HCT116 (cell line): ENCODE measurements at regions not wholly inside any gene's neighbourhood (a gene's known extent, or its start where the extent isn't known, plus 50 kb on each side); places are given as distances from the start of the nearest gene placed in this dataset.

Experiments
- ATAC-seq: fragments of 200-7000 bp; cut with Tn5 transposase; 2 replicates; pipeline ENCODE4 v1.9.1; 2020; ENCODE audit warnings: mild to moderate bottlenecking, moderate library complexity
- BruUV-seq: library from RNA; stranded (reverse); fragments of 400-500 nt; replicated peaks from 2 replicates; lab custom pipeline; 2021; lab: Mats Ljungman, UMichigan
- CTCF ChIA-PET: fragments of 300-600 bp; sonication (Branson Sonifier 250); formaldehyde crosslinking; loops from one replicate; lab custom pipeline; 2021; ENCODE audit warnings: antibody characterized with exemption; lab: Charles Lee
- POLR2A ChIA-PET: fragments of 300-600, 350-600 bp; sonication (Branson Sonifier 250); formaldehyde crosslinking; loops from one replicate; lab custom pipeline; 2021; ENCODE audit warnings: antibody characterized with exemption; lab: Charles Lee
- RAD21 ChIA-PET, 2 experiments: fragments of 300-600 bp; sonication (Branson Sonifier 250); formaldehyde crosslinking; loops; one replicate each; lab custom pipeline; 2023; ENCODE audit warnings: low total read pairs in 2 of 2; ENCODE audit not compliant: uncharacterized antibody in 2 of 2, unreplicated experiment in 2 of 2, low non-redundant PET in 1 of 2; lab: Charles Lee
- DNase-seq: peaks from one replicate; pipeline ENCODE4 v3.0.0-alpha.2; 2010; ENCODE audit warnings: low read depth, low spot score
- H2AFZ ChIP-seq: fragments of 200-600 bp; shearing (Covaris generic), sonication (generic); 2 replicates; pipeline ENCODE4 v1.6.1; 2017; ENCODE audit warnings: low read depth, mixed run types, mixed read lengths, antibody characterized with exemption, low read length; ENCODE audit not compliant: poor library complexity, severe bottlenecking
- H3K27ac ChIP-seq: 2 replicates; pipeline ENCODE4 v1.5.1; 2012; ENCODE audit warnings: low read depth, low read length
- H3K27me3 ChIP-seq: fragments of 200-600 bp; sonication (generic); 2 replicates; pipeline ENCODE4 v1.6.1; 2016; ENCODE audit warnings: mixed run types, low read length, mixed read lengths; ENCODE audit not compliant: insufficient read depth
- H3K36me3 ChIP-seq, 2 experiments: fragments of 200-500 bp in 1 of 2; fragments of 200-600 bp in 1 of 2; sonication (Bioruptor generic) in 1 of 2; sonication (generic) in 1 of 2; 2 replicates each; pipeline versions ENCODE4 v1.5.1 to v1.6.1; 2014 to 2016; ENCODE audit warnings: low read length in 2 of 2, inconsistent platforms in 1 of 2, mixed read lengths in 1 of 2, mixed run types in 1 of 2; ENCODE audit not compliant: insufficient read depth in 2 of 2, control insufficient read depth in 1 of 2
- H3K4me1 ChIP-seq, 2 experiments: fragments of 200-600 bp in 1 of 2; sonication (generic) in 1 of 2; 2 replicates each; pipeline versions ENCODE4 v1.5.1 to v1.6.1; 2012 to 2017; ENCODE audit warnings: low read length in 2 of 2, inconsistent platforms in 1 of 2, mild to moderate bottlenecking in 1 of 2, mixed read lengths in 1 of 2, mixed run types in 1 of 2, moderate library complexity in 1 of 2; ENCODE audit not compliant: insufficient read depth in 2 of 2, control insufficient read depth in 1 of 2
- H3K4me2 ChIP-seq: fragments of 200-600 bp; sonication (generic); 2 replicates; pipeline ENCODE4 v1.6.1; 2017; ENCODE audit warnings: mixed run types, low read length, mixed read lengths
- H3K4me3 ChIP-seq, 2 experiments: fragments of 200-600 bp in 1 of 2; sonication (generic) in 1 of 2; replicated peaks in 1 of 2; 2 replicates each; pipeline ENCODE4 v1.5.1; 2011 to 2016; ENCODE audit warnings: low read length in 2 of 2, control low read depth in 1 of 2, low read depth in 1 of 2, mild to moderate bottlenecking in 1 of 2, mixed read lengths in 1 of 2, mixed run types in 1 of 2
- H3K79me2 ChIP-seq: fragments of 200-600 bp; sonication (generic); 2 replicates; pipeline ENCODE4 v1.6.1; 2017; ENCODE audit warnings: mild to moderate bottlenecking, mixed run types, low read length, moderate library complexity, mixed read lengths; ENCODE audit not compliant: insufficient read depth
- H3K9ac ChIP-seq: fragments of 200-600 bp; sonication (generic); 2 replicates; pipeline ENCODE4 v1.6.1; 2016; ENCODE audit warnings: low read length, mixed read lengths
- H3K9me2 ChIP-seq: fragments of 200-600 bp; sonication (generic), shearing (Covaris generic); 2 replicates; pipeline ENCODE4 v1.6.1; 2017; ENCODE audit warnings: mixed run types, mild to moderate bottlenecking, moderate library complexity; ENCODE audit not compliant: insufficient read depth
- H3K9me3 ChIP-seq, 2 experiments: fragments of 200-500 bp in 1 of 2; fragments of 200-600 bp in 1 of 2; sonication (Bioruptor generic) in 1 of 2; sonication (generic) in 1 of 2; 2 replicates each; pipeline ENCODE4 v1.6.1; 2014 to 2017; ENCODE audit warnings: low read length in 2 of 2, mixed read lengths in 2 of 2, inconsistent platforms in 1 of 2, low read depth in 1 of 2, mild to moderate bottlenecking in 1 of 2, mixed run types in 1 of 2, moderate library complexity in 1 of 2; ENCODE audit not compliant: control insufficient read depth in 1 of 2, insufficient read depth in 1 of 2
- H4K20me1 ChIP-seq: fragments of 200-600 bp; sonication (generic), shearing (Covaris generic); 2 replicates; pipeline ENCODE4 v1.6.1; 2017; ENCODE audit warnings: mixed run types, mild to moderate bottlenecking, moderate library complexity; ENCODE audit not compliant: insufficient read depth
- CEBPB ChIP-seq: IDR thresholded peaks from 2 replicates; pipeline ENCODE4 v1.6.1; 2012; ENCODE audit warnings: low read depth
- EGR1 ChIP-seq: IDR thresholded peaks from 2 replicates; pipeline ENCODE4 v1.6.1; 2012; ENCODE audit warnings: low read depth
- ELF1 ChIP-seq: IDR thresholded peaks from 2 replicates; pipeline ENCODE4 v1.6.1; 2012; ENCODE audit warnings: low read depth, borderline replicate concordance
- EZH2 ChIP-seq: fragments of 200-600 bp; sonication (generic); IDR thresholded peaks from 2 replicates; pipeline ENCODE4 v1.6.1; 2017; ENCODE audit warnings: antibody characterized with exemption, mixed run types
- EZH2phosphoT487 ChIP-seq: fragments of 200-600 bp; IDR thresholded peaks from 2 replicates; pipeline ENCODE4 v1.6.1; 2018; ENCODE audit warnings: antibody characterized with exemption, borderline replicate concordance
- POLR2A ChIP-seq: IDR thresholded peaks from 2 replicates; pipeline ENCODE4 v1.7.0; 2011; ENCODE audit warnings: borderline replicate concordance; ENCODE audit not compliant: insufficient read depth, insufficient read length; ENCODE audit errors: extremely low read depth
- POLR2AphosphoS5 ChIP-seq: IDR thresholded peaks from 2 replicates; pipeline ENCODE4 v1.6.1; 2011; ENCODE audit warnings: mild to moderate bottlenecking, low read depth, low read length, moderate library complexity
- RAD21 ChIP-seq: IDR thresholded peaks from 2 replicates; pipeline ENCODE4 v1.6.1; 2012; ENCODE audit warnings: low read depth, mild to moderate bottlenecking
- SIN3A ChIP-seq: IDR thresholded peaks from 2 replicates; pipeline ENCODE4 v1.6.1; 2012; ENCODE audit warnings: low read depth
- SRF ChIP-seq: IDR thresholded peaks from 2 replicates; pipeline ENCODE4 v1.6.1; 2012; ENCODE audit warnings: low read depth
- YY1 ChIP-seq: IDR thresholded peaks from 2 replicates; pipeline ENCODE4 v1.6.1; 2011; ENCODE audit warnings: low read length, low read depth, moderate library complexity, mild to moderate bottlenecking; ENCODE audit not compliant: insufficient replicate concordance; ENCODE audit errors: extremely low read depth
- intact Hi-C: fragments of 100-400 bp; cut with micrococcal nuclease; formaldehyde crosslinking; loops from 2 replicates; pipeline ENCODE4 v1.10.0; 2022
- TF ChIP-seq, protein P1 (sequence below): IDR thresholded peaks from 2 replicates; pipeline ENCODE4 v1.6.1; 2011; ENCODE audit warnings: mild to moderate bottlenecking, low read length, moderate library complexity; ENCODE audit not compliant: insufficient replicate concordance; ENCODE audit errors: extremely low read depth
- TF ChIP-seq, protein P2 (sequence below): IDR thresholded peaks from 2 replicates; pipeline ENCODE4 v1.6.1; 2012
- TF ChIP-seq, protein P3 (sequence below), 3 experiments: fragments of 200-600 bp in 1 of 3; sonication (generic) in 1 of 3; IDR thresholded peaks in 2 of 3; conservative IDR thresholded peaks in 1 of 3; 2 replicates each; pipeline ENCODE4 v1.5.1; 2012 to 2017; ENCODE audit warnings: low read depth in 2 of 3, low read length in 2 of 3, antibody characterized with exemption in 1 of 3, borderline replicate concordance in 1 of 3, control low read depth in 1 of 3, mild to moderate bottlenecking in 1 of 3, mixed read lengths in 1 of 3, mixed run types in 1 of 3, moderate library complexity in 1 of 3; ENCODE audit not compliant: insufficient read depth in 1 of 3

DNA sequence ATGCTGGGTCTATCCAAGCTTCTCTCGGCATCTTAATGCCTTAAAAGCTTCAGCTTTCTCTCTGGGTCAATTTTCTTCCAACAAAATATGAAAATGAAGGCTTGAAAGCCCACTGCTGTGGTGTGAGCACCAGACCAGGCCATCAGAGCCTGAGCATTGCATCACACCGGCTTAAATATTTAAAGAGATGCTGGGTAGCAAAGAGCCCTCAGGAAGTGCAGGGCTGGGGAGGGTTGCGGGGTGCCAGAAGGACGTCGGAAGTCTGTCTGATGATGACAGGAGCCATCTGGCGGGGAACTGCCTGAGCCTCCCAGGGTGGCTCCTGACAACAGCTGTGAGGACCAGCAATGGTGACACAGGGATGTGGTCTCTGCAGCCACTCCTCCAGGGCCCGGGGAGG lies 185.5 kb downstream of the OLFM1 start:
- Histone ChIP-seq H4K20me1 (no peaks in the 10 kb centered on the region), H2AFZ (no peak overlapping the region), H3K79me2 (no peaks in the 10 kb centered on the region), H3K27me3 (peaks cover 19% of the 10 kb centered on the region; the same call in 1 of the 2 replicates), H3K9me2 (no peaks in the 10 kb centered on the region), H3K27ac (no peak overlapping the region), H3K4me2 (no peak overlapping the region), H3K4me1 (peaks cover 5 to 7% of the 10 kb centered on the region in 2 experiments; a peak in 3 of 4 replicates), H3K4me3 (no peak overlapping the region), H3K9ac (no peak overlapping the region), H3K9me3 (no peaks in the 10 kb centered on the region), H3K36me3 (no peaks in the 10 kb centered on the region)
- no peak for DNase-seq
- RAD21 ChIA-PET = no interaction called here
- no peak for TF ChIP-seq POLR2AphosphoS5
- TF ChIP-seq EZH2phosphoT487 = no peak
- no peak for TF ChIP-seq RAD21
- no peak for TF ChIP-seq CEBPB
- TF ChIP-seq, protein P1, sequence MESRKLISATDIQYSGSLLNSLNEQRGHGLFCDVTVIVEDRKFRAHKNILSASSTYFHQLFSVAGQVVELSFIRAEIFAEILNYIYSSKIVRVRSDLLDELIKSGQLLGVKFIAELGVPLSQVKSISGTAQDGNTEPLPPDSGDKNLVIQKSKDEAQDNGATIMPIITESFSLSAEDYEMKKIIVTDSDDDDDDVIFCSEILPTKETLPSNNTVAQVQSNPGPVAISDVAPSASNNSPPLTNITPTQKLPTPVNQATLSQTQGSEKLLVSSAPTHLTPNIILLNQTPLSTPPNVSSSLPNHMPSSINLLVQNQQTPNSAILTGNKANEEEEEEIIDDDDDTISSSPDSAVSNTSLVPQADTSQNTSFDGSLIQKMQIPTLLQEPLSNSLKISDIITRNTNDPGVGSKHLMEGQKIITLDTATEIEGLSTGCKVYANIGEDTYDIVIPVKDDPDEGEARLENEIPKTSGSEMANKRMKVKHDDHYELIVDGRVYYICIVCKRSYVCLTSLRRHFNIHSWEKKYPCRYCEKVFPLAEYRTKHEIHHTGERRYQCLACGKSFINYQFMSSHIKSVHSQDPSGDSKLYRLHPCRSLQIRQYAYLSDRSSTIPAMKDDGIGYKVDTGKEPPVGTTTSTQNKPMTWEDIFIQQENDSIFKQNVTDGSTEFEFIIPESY = no peak
- TF ChIP-seq EGR1 = no peak
- TF ChIP-seq ELF1 = no peak
- no peak for TF ChIP-seq YY1
- TF ChIP-seq, protein P2, sequence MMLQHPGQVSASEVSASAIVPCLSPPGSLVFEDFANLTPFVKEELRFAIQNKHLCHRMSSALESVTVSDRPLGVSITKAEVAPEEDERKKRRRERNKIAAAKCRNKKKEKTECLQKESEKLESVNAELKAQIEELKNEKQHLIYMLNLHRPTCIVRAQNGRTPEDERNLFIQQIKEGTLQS = no peak
- TF ChIP-seq, protein P3, sequence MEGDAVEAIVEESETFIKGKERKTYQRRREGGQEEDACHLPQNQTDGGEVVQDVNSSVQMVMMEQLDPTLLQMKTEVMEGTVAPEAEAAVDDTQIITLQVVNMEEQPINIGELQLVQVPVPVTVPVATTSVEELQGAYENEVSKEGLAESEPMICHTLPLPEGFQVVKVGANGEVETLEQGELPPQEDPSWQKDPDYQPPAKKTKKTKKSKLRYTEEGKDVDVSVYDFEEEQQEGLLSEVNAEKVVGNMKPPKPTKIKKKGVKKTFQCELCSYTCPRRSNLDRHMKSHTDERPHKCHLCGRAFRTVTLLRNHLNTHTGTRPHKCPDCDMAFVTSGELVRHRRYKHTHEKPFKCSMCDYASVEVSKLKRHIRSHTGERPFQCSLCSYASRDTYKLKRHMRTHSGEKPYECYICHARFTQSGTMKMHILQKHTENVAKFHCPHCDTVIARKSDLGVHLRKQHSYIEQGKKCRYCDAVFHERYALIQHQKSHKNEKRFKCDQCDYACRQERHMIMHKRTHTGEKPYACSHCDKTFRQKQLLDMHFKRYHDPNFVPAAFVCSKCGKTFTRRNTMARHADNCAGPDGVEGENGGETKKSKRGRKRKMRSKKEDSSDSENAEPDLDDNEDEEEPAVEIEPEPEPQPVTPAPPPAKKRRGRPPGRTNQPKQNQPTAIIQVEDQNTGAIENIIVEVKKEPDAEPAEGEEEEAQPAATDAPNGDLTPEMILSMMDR (IDR thresholded peaks at IDR 0.05 in 2 of 3, conservative IDR thresholded peaks at IDR 0.05 in 1 of 3; ENCODE audit: borderline replicate concordance in 1 of 3, insufficient read depth in 1 of 3, low read depth in 2 of 3, low read length in 2 of 3) = no peak
- no peak for TF ChIP-seq EZH2
- TF ChIP-seq SIN3A = no peak
- TF ChIP-seq POLR2A = no peak
- no peak for TF ChIP-seq SRF
- ATAC-seq = no peak
- POLR2A ChIA-PET = no interaction called here
- intact Hi-C loops = loop anchor here (10.0 kb wide), 1 partner anchor 58 kb away; no protein-coding TSS in a partner anchor
- no TSS peak for BruUV-seq
- CTCF ChIA-PET = no interaction called here
